T-helper 2 cell treated with Interferon-gamma antibody and Interleukin-4, amounts not matched to agents 5 μg/mL and 100 μg/mL, for 36 hours (primary cell): ENCODE measurements at regions not wholly inside any gene's neighbourhood (a gene's known extent, or its start where the extent isn't known, plus 50 kb on each side); places are given as distances from the start of the nearest gene placed in this dataset.

Experiments
- DNase-seq: peaks from one replicate; pipeline ENCODE4 v3.0.0; 2021; ENCODE audit warnings: low spot score
- H3K27ac Mint-ChIP-seq: one replicate; pipeline ENCODE4 v1.8.0; 2021; ENCODE audit warnings: mild to moderate bottlenecking, mixed read lengths
- H3K27me3 Mint-ChIP-seq: one replicate; pipeline ENCODE4 v1.8.0; 2021; ENCODE audit warnings: low read depth, mixed read lengths
- H3K36me3 Mint-ChIP-seq: one replicate; pipeline ENCODE4 v1.8.0; 2021; ENCODE audit warnings: low read depth, mixed read lengths
- H3K4me1 Mint-ChIP-seq: one replicate; pipeline ENCODE4 v1.8.0; 2021; ENCODE audit warnings: low read depth, mixed read lengths
- H3K4me3 Mint-ChIP-seq: one replicate; pipeline ENCODE4 v1.8.0; 2022; ENCODE audit warnings: mild to moderate bottlenecking, moderate library complexity, mixed read lengths
- H3K9me3 Mint-ChIP-seq: one replicate; pipeline ENCODE4 v1.8.0; 2021; ENCODE audit warnings: mixed read lengths

DNA sequence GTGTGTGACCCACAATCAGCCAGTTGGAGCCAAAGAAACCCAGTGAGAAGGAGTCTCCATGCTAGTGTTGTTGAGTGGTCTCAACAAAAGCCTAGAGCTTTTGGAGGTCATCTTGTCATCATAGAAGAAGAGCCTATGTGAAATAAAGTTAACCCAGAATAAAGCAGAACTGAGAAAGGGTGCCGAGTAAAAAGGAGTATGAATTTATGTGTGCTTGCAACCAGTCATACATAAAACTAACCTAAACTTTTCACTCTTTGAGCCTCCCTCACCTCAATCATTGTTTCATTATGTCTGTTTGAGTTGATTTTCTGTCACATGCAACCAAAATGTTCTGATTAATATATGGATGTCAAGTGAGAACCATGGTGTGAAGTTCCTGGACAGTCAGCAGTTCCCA lies 599.3 kb upstream of the ZEB2 start:
- no peak overlapping the region for H3K27ac Mint-ChIP-seq

DNA sequence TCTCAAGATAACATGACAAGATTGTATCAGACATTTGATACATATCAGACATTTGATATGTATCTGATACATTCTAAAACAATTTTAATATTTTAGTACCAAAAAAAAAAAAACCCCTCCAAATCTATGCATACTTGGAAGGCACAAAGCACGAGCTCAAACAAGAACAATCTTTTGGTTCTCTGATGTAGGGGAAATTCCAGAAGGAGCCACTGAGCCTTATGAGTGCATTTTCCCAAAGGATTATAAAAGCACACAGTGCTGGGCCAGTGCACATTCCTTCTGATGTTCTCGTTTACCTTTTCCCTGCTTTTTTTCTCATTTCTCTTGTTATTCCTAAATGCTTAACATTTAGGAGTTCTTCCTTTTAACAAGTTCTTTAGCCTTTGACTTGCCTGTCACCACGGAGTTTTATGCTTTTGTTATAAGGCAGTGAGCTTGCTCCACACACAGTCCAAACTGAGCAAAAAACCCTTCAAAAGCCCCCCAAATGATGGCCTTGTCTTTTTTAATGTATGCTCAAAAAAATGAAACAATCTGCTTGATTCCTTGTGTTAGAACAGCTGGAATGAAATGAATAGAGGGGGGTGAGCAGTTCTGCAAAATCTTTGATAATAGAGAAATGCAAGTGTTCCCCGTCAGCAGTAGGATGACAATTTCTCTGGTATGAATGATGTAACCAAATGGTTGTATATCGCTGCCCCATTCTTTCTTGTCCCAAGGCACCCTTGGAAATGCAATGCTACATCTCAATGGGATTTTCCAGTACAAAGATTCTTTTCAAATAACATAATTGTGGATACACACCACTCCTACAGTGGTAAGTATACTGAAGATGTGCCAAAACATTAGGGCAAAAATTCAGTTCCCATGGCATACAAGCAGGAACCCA lies 597.2 kb upstream of the ZEB2 start:
- no peaks in the 10 kb centered on the region for H3K9me3 Mint-ChIP-seq
- no peak for DNase-seq
- no peak overlapping the region for H3K27ac Mint-ChIP-seq
- H3K4me1 Mint-ChIP-seq: no peaks in the 10 kb centered on the region
- no peaks in the 10 kb centered on the region for H3K36me3 Mint-ChIP-seq
- no peak overlapping the region for H3K4me3 Mint-ChIP-seq
- no peaks in the 10 kb centered on the region for H3K27me3 Mint-ChIP-seq

More for the DNA sequence above, 599.3 kb upstream of the ZEB2 start:
- H3K36me3 Mint-ChIP-seq: no peaks in the 10 kb centered on the region
- H3K4me1 Mint-ChIP-seq: no peaks in the 10 kb centered on the region
- no peaks in the 10 kb centered on the region for H3K9me3 Mint-ChIP-seq
- DNase-seq: no peak
- no peaks in the 10 kb centered on the region for H3K27me3 Mint-ChIP-seq
- H3K4me3 Mint-ChIP-seq: no peak overlapping the region

DNA sequence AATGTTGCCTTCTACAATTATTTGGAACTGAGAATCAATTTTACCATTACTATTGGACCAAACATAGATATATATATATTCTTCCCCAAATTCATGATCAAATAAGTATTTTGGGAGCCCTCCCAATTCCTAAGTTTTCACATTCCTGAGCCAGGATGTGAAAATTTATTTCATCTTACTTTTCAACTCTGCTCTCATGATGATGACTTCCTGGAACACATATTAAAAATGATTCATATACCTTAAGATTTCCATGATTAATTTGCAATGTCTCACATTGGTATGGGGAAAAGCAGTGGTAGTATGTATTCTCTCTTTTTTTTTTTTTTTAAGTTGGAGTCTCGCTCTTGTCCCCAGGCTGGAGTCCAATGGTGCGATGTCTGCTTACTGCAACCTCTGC lies 596.1 kb upstream of the ZEB2 start:
- Mint-ChIP-seq H3K9me3 (no peaks in the 10 kb centered on the region), H3K4me1 (no peaks in the 10 kb centered on the region), H3K36me3 (no peaks in the 10 kb centered on the region), H3K27ac (no peak overlapping the region), H3K27me3 (no peaks in the 10 kb centered on the region), H3K4me3 (no peak overlapping the region)
- no peak for DNase-seq

DNA sequence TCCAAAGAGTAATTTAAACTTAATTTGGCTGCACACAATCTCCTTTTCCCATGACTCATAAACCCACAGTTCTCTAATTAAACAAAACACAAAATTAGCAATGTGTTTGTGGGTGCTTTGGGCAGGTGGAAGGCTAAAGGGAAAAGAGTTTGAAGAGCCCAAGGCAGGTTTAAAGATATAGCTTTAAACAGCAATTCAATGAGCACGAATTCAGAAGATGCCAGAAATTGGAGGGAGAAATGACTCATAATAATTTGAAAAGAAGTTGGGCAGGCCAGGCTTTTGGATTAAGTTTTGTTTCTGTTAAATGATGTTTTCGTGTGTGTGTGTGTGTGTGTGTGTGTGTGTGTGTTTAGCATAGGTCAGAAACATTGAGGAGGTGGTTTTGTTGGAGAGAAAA lies 594.8 kb upstream of the ZEB2 start:
- Mint-ChIP-seq H3K27me3 (no peaks in the 10 kb centered on the region), H3K4me3 (no peak overlapping the region), H3K9me3 (no peaks in the 10 kb centered on the region), H3K4me1 (no peaks in the 10 kb centered on the region), H3K27ac (no peak overlapping the region), H3K36me3 (no peaks in the 10 kb centered on the region)
- DNase-seq: no peak

DNA sequence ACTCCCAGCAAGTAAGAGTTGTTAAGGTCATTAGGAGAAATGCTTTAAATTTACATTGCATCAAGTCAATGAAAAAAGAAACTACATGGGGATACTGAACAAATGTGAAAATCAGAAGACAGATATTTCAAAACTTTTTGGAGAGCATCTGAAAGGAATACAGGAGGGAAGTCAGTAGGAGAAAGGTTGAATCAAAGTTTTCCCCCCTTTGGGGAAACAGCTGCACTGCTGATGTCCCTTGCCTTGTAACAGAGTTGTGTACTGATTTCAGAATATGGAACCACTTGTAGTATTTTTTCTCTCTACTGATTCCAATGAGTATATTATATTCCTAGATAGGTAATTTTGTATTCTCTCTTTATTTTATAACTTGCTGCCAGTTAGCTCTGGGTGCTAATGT lies 592.5 kb upstream of the ZEB2 start:
- H3K4me3 Mint-ChIP-seq: no peak overlapping the region
- peaks cover 3% of the 10 kb centered on the region for H3K9me3 Mint-ChIP-seq
- no peak overlapping the region for H3K27ac Mint-ChIP-seq
- no peaks in the 10 kb centered on the region for H3K27me3 Mint-ChIP-seq
- DNase-seq: no peak
- no peaks in the 10 kb centered on the region for H3K4me1 Mint-ChIP-seq
- no peaks in the 10 kb centered on the region for H3K36me3 Mint-ChIP-seq

DNA sequence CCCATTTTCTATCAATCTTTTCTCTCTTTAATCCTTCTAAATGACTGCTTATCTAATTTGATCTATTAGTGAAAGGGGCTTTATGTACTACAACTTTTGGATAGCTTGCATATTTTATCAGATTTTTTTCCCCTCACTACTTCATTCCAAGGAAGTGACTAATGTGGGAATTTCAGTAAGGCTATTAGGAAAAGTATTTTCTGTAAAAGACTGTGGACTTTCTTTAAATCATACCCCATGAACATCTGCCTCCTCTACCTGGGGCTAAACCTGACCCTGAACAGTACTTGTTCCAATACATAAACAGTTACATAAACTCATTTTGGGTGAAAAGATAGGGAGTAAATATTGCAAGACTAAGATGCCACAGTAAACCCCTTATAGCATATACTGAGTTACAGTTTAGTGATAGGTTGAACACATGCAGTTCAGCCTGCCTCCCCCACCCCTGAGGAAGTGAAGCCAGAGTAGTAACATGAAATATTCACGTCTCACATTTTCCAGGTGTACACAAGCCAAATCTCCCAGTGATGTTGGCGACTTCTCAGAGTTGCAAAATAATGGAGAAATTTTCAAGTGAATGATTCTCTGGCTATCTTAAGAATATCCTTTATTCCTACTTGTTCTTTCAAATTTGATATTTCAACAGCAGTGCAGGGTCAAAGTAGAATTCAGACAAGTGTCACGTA lies 590.9 kb upstream of the ZEB2 start:
- Mint-ChIP-seq H3K4me1 (no peaks in the 10 kb centered on the region), H3K27ac (no peak overlapping the region), H3K9me3 (peaks cover 3% of the 10 kb centered on the region), H3K4me3 (no peak overlapping the region), H3K36me3 (no peaks in the 10 kb centered on the region), H3K27me3 (no peaks in the 10 kb centered on the region)
- DNase-seq: no peak

DNA sequence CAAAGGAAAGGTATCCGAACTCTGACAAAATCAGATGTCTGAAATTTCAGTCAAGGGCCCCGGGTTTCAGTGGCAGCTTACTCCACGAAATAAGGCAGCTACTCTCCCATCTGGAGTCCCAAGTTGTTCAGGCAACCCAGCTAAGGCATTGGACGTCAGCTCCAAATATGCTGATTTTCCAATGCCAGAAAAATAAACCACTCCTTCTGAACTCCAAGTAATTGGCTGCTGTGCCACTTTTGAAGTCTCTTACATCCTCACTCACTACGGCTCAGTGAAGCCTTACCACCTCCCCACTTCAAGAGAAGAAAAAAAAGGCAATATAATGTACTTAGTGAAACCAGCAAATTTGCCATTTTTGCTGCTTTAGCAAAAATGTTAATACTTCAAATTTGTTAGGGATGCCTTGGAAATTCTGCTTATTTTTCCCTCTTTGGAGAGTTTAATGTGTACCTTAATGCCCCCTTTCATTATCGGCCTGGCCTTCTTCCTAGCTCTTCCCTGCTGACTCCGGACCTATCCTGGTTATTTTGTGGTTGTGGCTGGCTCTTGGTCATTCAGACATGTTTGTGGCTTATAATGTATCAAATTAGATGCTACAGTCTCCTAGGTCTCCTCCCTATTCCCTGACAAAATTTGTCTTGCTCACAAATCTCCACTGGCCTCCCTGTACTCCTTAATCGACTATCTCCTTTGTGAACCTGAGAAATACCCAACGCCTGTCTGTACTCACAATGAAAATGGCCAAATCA lies 589.2 kb upstream of the ZEB2 start:
- H3K27me3 Mint-ChIP-seq: no peaks in the 10 kb centered on the region
- DNase-seq: no peak
- no peak overlapping the region for H3K27ac Mint-ChIP-seq
- no peaks in the 10 kb centered on the region for H3K36me3 Mint-ChIP-seq
- peaks cover 3% of the 10 kb centered on the region for H3K9me3 Mint-ChIP-seq
- H3K4me3 Mint-ChIP-seq: no peak overlapping the region
- H3K4me1 Mint-ChIP-seq: no peaks in the 10 kb centered on the region

DNA sequence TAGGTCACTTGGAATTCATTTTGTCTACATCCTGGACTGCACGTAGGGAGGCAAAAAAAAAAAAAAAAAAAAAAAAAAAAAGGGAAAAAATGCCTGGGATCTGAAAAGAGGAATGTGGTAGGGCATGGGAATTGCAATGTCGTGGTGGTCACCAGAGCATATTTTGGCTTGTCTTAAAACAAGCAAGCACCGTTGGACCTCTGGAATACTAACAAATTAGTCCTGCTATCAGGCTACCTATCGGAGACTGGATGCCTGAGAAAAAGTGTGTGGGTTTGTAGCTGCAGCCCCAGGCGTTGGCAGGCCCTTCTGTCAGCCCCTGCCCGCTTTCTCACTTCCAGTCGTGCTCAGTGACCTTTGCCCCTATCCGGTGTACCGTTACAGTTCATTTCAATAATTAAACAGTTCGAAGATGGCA lies 588.5 kb upstream of the ZEB2 start:
- Mint-ChIP-seq H3K9me3 (peaks cover 3% of the 10 kb centered on the region), H3K27ac (no peak overlapping the region), H3K36me3 (no peaks in the 10 kb centered on the region), H3K27me3 (no peaks in the 10 kb centered on the region), H3K4me1 (no peaks in the 10 kb centered on the region), H3K4me3 (no peak overlapping the region)
- DNase-seq: no peak

DNA sequence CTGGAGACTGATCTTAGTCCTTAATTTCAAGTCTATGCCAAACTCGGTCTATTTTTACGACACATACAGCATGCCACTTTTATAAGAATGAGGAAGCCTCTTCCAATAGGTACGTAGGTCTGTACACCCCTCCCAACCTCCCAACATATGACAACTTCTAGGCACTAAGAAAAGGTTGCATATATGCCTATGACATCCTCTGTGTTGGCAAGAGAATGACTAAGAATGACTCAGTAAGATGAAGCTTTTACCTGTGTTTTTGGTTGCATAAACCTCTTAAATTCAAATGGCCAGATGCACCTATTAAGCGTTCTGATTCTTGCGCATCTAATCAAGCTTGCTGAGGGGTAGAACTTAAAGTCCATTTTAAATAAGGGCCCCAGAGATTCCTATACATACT lies 586.4 kb upstream of the ZEB2 start:
- Mint-ChIP-seq H3K27me3 (no peaks in the 10 kb centered on the region), H3K36me3 (no peaks in the 10 kb centered on the region), H3K4me1 (no peaks in the 10 kb centered on the region), H3K9me3 (peaks cover 3% of the 10 kb centered on the region), H3K27ac (no peak overlapping the region), H3K4me3 (no peak overlapping the region)
- no peak for DNase-seq

DNA sequence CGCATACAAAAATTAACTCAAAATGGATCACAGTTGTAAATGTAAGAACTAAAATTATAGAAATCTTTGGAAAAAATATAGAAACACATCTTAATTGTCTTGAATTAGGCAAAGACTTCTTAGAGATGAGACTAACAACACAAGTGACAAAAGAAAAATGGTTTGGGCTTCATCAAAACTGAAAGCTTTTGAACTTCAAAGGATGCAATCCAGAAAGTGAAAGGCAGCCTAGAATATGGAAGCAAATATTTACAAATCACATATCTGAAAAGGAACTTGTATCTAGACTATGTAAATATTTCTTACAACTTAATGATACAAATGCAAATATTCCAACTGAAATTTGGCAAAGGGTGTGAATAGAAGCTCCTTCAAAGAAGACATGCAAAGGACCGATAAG lies 582.8 kb upstream of the ZEB2 start:
- no peaks in the 10 kb centered on the region for H3K4me1 Mint-ChIP-seq
- H3K9me3 Mint-ChIP-seq: no peaks in the 10 kb centered on the region
- no peak for DNase-seq
- H3K4me3 Mint-ChIP-seq: no peak overlapping the region
- H3K27ac Mint-ChIP-seq: no peak overlapping the region
- H3K27me3 Mint-ChIP-seq: no peaks in the 10 kb centered on the region
- no peaks in the 10 kb centered on the region for H3K36me3 Mint-ChIP-seq

DNA sequence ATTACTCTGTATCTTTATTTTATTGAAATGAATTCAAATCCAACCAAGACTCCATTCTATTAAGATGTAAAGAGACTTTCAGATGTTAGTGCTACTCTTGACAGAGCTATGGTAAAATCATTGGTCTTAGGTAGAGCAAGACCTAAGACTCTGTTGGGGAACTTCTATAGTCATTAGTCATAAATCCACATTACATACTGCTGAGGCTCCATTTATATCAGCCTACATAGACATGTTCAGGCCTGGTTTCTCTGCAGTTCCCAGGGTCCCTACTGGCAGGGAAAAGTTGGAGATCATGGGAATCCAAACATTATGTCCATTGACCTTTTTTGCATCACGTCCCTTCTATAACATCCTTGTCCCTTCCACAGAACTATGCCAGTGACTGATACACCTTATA lies 580.4 kb upstream of the ZEB2 start:
- Mint-ChIP-seq H3K27me3 (no peaks in the 10 kb centered on the region), H3K4me1 (no peaks in the 10 kb centered on the region), H3K36me3 (no peaks in the 10 kb centered on the region), H3K4me3 (no peak overlapping the region), H3K27ac (no peak overlapping the region), H3K9me3 (no peaks in the 10 kb centered on the region)
- no peak for DNase-seq

DNA sequence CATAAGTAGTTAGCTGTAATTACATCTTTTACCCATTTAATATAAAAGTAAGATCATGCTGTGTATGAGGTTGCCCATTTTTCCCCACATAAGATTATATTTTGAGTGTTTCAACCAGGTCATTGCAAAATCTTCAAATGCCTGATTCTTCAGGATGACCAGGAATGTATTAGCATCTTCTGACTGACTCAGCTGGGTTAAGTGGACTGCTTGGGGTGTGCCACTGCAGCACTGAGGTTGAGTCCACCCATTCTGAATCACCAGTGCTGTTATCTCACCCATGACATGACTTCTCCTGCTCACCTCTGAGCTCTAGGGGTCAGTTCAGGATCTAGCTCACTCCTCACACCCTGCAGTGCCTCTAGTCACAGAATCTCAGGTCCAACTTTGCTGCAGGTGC lies 576.7 kb upstream of the ZEB2 start:
- H3K9me3 Mint-ChIP-seq: no peaks in the 10 kb centered on the region
- no peaks in the 10 kb centered on the region for H3K36me3 Mint-ChIP-seq
- no peak overlapping the region for H3K4me3 Mint-ChIP-seq
- no peaks in the 10 kb centered on the region for H3K27me3 Mint-ChIP-seq
- DNase-seq: no peak
- H3K4me1 Mint-ChIP-seq: no peaks in the 10 kb centered on the region
- no peak overlapping the region for H3K27ac Mint-ChIP-seq

DNA sequence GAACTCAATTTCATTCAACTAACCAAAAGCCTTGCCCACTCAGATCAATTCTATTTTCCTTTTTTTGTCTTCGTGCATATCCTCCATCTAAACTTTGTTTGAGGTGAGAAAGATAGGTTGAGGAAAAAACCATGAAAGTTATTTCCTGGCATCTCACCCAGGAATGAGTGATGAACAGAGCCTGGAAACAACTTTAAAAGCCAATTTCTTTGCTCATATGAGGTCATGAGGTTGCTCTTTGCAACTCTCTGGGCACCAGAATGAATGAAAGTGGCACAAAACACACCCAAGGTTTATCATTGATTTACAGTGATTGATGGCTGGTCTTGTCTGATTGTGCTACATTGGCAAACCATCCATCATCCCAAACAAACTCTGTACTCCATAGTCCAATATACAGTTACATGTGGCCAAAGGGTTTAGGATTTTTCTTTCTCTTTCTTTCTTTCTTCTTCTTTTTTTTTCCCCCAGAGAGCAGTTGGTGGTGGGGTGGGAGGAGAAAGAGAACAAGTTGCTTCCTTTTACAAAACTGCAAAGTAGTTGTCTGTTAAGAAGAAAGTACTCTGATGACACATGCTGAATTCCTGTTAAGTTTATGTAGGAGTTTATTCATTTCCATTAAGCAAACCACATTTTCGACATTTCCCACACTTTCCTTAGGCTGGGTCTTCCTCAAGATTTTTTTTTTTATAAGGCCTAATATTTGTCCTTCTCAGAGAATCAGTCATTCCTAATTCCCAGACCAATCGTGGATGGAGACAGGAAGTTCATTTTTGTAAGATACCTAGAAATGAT lies 575.9 kb upstream of the ZEB2 start:
- H3K4me1 Mint-ChIP-seq: no peaks in the 10 kb centered on the region
- DNase-seq: no peak
- no peak overlapping the region for H3K4me3 Mint-ChIP-seq
- H3K27ac Mint-ChIP-seq: no peak overlapping the region
- H3K27me3 Mint-ChIP-seq: no peaks in the 10 kb centered on the region
- H3K36me3 Mint-ChIP-seq: no peaks in the 10 kb centered on the region
- no peaks in the 10 kb centered on the region for H3K9me3 Mint-ChIP-seq
